ENCODE measurements at regions not wholly inside any gene's neighbourhood (a gene's known extent, or its start where the extent isn't known, plus 50 kb on each side); places are given as distances from the start of the nearest gene placed in this dataset.

DNA sequence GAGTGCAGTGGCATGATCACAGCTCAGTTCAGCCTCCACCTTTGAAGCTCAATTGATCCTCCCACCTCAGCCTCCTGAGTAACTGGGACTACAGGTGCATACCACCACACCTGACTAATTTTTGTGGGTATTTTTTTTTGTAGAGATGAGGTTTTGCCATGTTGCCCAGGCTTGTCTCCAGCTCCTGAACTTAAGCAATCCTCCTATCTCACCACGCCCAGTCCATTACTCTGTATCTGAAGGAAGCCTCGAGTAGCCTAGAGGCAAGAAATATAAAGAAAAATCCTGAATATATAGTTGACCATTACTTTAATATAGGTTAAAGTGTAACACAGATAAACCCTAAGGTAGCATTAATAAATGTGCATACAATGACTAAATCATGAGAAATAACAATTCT lies 686.8 kb upstream of the PIK3C3 start:
- ATAC-seq = no peak
- Mint-ChIP-seq H3K9me3 (no peaks in the 10 kb centered on the region), H3K4me1 (peaks cover 3% of the 10 kb centered on the region; the same call in 2 of the 3 replicates), H3K27ac (no peak overlapping the region), H3K4me3 (no peak overlapping the region), H3K27me3 (ENCODE audit: insufficient read depth, low read depth, poor library complexity) (no peaks in the 10 kb centered on the region), H3K36me3 (ENCODE audit: low read depth) (no peaks in the 10 kb centered on the region)
- H3K9me2 ChIP-seq (ENCODE audit: insufficient read depth) = no peaks in the 10 kb centered on the region
- H4K20me1 ChIP-seq (replicated peaks; ENCODE audit: insufficient read depth) = no peaks in the 10 kb centered on the region
- no peak overlapping the region for H2AFZ ChIP-seq
- H3F3A ChIP-seq (replicated peaks; ENCODE audit: low read depth) = no peaks in the 10 kb centered on the region
- TF ChIP-seq STAT1 (IDR thresholded peaks at IDR 0.05; ENCODE audit: unreplicated experiment) = no peak
- no peaks in the 10 kb centered on the region for H3K27me3 ChIP-seq (ENCODE audit: insufficient read depth)
- peaks cover 11% of the 10 kb centered on the region for H3K4me1 ChIP-seq (ENCODE audit: insufficient read depth)
- no peak for DNase-seq (ENCODE audit: low spot score)
- H3K27ac ChIP-seq (ENCODE audit: low read depth) = no peak overlapping the region
- H3K4me2 ChIP-seq = no peak overlapping the region
- no peaks in the 10 kb centered on the region for H3K79me2 ChIP-seq (replicated peaks; ENCODE audit: insufficient read depth)
- H3K36me3 ChIP-seq (ENCODE audit: insufficient read depth) = no peaks in the 10 kb centered on the region; the same call in 1 of the 2 replicates
- no peak overlapping the region for H3K4me3 ChIP-seq

DNA sequence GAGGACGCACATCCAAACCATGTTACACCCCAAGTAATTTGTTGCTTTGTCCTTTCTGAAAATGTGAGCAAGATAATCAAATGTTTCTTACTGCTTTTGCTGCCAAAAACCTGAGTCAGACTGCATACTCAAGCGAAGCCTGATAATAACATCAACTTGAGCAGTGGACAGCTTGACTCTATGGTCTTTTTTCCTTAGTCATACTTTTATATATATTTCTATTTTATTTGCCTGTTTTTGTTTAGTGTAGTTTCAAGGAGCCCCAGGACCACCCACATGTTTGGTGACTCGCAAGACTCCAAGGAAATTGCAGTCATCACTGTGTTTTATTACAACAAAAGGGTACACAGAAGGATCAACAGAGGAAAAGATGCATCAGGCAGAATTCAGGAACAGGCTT lies 688.4 kb upstream of the PIK3C3 start:
- H3K4me3 Mint-ChIP-seq = no peak overlapping the region
- Histone ChIP-seq H3K4me1 (ENCODE audit: insufficient read depth) (peaks cover 11% of the 10 kb centered on the region), H3K36me3 (ENCODE audit: insufficient read depth) (no peaks in the 10 kb centered on the region), H3F3A (replicated peaks; ENCODE audit: low read depth) (no peaks in the 10 kb centered on the region), H4K20me1 (replicated peaks; ENCODE audit: insufficient read depth) (no peaks in the 10 kb centered on the region), H3K9me2 (ENCODE audit: insufficient read depth) (peaks cover 13% of the 10 kb centered on the region), H3K27ac (ENCODE audit: low read depth) (no peak overlapping the region), H3K27me3 (ENCODE audit: insufficient read depth) (no peaks in the 10 kb centered on the region), H3K4me2 (no peak overlapping the region), H3K4me3 (no peak overlapping the region), H3K79me2 (replicated peaks; ENCODE audit: insufficient read depth) (no peaks in the 10 kb centered on the region), H2AFZ (peak overlapping the region; percentile 45)
- peaks cover 4% of the 10 kb centered on the region for H3K27me3 Mint-ChIP-seq (ENCODE audit: insufficient read depth, low read depth, poor library complexity)
- DNase-seq (ENCODE audit: low spot score) (no peak), ATAC-seq (no peak)
- H3K4me1 Mint-ChIP-seq = peaks cover 3% of the 10 kb centered on the region; the same call in 2 of the 3 replicates
- TF ChIP-seq ZNF114 (CRISPR knock-in tag; IDR thresholded peaks at IDR 0.05) (no peak), NANOG (IDR thresholded peaks at IDR 0.05; ENCODE audit: borderline replicate concordance) (no peak), CTCF (conservative IDR thresholded peaks at IDR 0.05; ENCODE audit: low read depth in 2 of 2) (no peak), REST (IDR thresholded peaks at IDR 0.05; ENCODE audit: unreplicated experiment) (no peak), EZH2 (IDR thresholded peaks at IDR 0.05; ENCODE audit: low read depth, unreplicated experiment) (no peak), ZNF462 (CRISPR knock-in tag; IDR thresholded peaks at IDR 0.05) (no peak)
- no peak overlapping the region for H3K27ac Mint-ChIP-seq
- no peaks in the 10 kb centered on the region; the same call in 1 of the 3 replicates for H3K9me3 Mint-ChIP-seq
- H3K36me3 Mint-ChIP-seq (ENCODE audit: low read depth) = no peaks in the 10 kb centered on the region

Measured in GM23338 (cell line).